Endodermal cell (in vitro differentiated cells): ENCODE measurements at regions not wholly inside any gene's neighbourhood (a gene's known extent, or its start where the extent isn't known, plus 50 kb on each side); places are given as distances from the start of the nearest gene placed in this dataset.

ENCODE experiments used
- DNase-seq: peaks from one replicate; pipeline ENCODE4 v3.0.0-alpha.2; 2017
- H3K27ac ChIP-seq: 2 replicates; pipeline ENCODE4 v1.5.1; 2013; ENCODE audit warnings: mild to moderate bottlenecking, low read depth, low read length, moderate library complexity
- H3K27me3 ChIP-seq: 2 replicates; pipeline ENCODE4 v1.6.1; 2013; ENCODE audit warnings: mild to moderate bottlenecking, low read length, moderate library complexity; ENCODE audit not compliant: insufficient read depth, control insufficient read depth, poor library complexity, severe bottlenecking
- H3K36me3 ChIP-seq: 2 replicates; pipeline ENCODE4 v1.7.0; 2013; ENCODE audit warnings: mild to moderate bottlenecking, low read length, moderate library complexity; ENCODE audit not compliant: control insufficient read depth, insufficient read depth
- H3K4me1 ChIP-seq: one replicate; pipeline ENCODE4 v1.7.0; 2013; ENCODE audit warnings: low read length; ENCODE audit not compliant: control insufficient read depth, insufficient read depth
- H3K4me3 ChIP-seq: 2 replicates; pipeline ENCODE4 v1.5.1; 2013; ENCODE audit warnings: mild to moderate bottlenecking, low read length, moderate library complexity
- H3K9ac ChIP-seq: 2 replicates; pipeline ENCODE4 v1.6.1; 2013; ENCODE audit warnings: mild to moderate bottlenecking, low read length, moderate library complexity; ENCODE audit not compliant: poor library complexity, severe bottlenecking; ENCODE audit errors: extremely low read depth
- H3K9me3 ChIP-seq: 2 replicates; pipeline ENCODE4 v1.6.1; 2013; ENCODE audit warnings: mild to moderate bottlenecking, low read length, moderate library complexity; ENCODE audit not compliant: control insufficient read depth
- H3K27ac Mint-ChIP-seq: 2 replicates; pipeline ENCODE4 v1.8.0; 2020; ENCODE audit warnings: mixed read lengths
- H3K27me3 Mint-ChIP-seq: 2 replicates; pipeline ENCODE4 v1.8.0; 2021; ENCODE audit warnings: mild to moderate bottlenecking, mixed read lengths; ENCODE audit not compliant: insufficient read depth
- H3K36me3 Mint-ChIP-seq: 2 replicates; pipeline ENCODE4 v1.8.0; 2020; ENCODE audit warnings: low read depth, mixed read lengths
- H3K4me1 Mint-ChIP-seq: 2 replicates; pipeline ENCODE4 v1.8.0; 2020; ENCODE audit warnings: mixed read lengths
- H3K4me3 Mint-ChIP-seq: 2 replicates; pipeline ENCODE4 v1.8.0; 2020; ENCODE audit warnings: mild to moderate bottlenecking, moderate library complexity, mixed read lengths
- H3K9me3 Mint-ChIP-seq: 2 replicates; pipeline ENCODE4 v1.8.0; 2020; ENCODE audit warnings: mild to moderate bottlenecking, mixed read lengths
- CTCF ChIP-seq: fragments of 200-600 bp; sonication (generic); conservative IDR thresholded peaks from 2 replicates; pipeline ENCODE4 v1.5.0; 2021; ENCODE audit warnings: antibody characterized with exemption, mild to moderate bottlenecking
- WGBS, 2 experiments: methylation state at CpG; one replicate each; pipeline versions ENCODE4 v1.1.5 to v1.1.7; 2013; ENCODE audit warnings: missing lambda C conversion rate in 2 of 2, mixed read lengths in 1 of 2; ENCODE audit not compliant: insufficient coverage in 1 of 2, insufficient read length in 1 of 2; 5-methylcytosine and 5-hydroxymethylcytosine counted together

- Mint-ChIP-seq H3K36me3 (peaks cover 10% of the 10 kb centered on the region), H3K9me3 (peaks cover 16% of the 10 kb centered on the region), H3K4me3 (no peak overlapping the region), H3K27ac (no peak overlapping the region), H3K4me1 (no peaks in the 10 kb centered on the region), H3K27me3 (no peaks in the 10 kb centered on the region)
- TF ChIP-seq CTCF: no peak
- no peak overlapping the region for H3K4me3 ChIP-seq
- peak; percentile 46 for DNase-seq
- H3K9ac ChIP-seq: no peak overlapping the region
- peaks cover 3% of the 10 kb centered on the region for H3K9me3 ChIP-seq
- no peaks in the 10 kb centered on the region for H3K4me1 ChIP-seq
- H3K36me3 ChIP-seq: no peaks in the 10 kb centered on the region
- no peaks in the 10 kb centered on the region for H3K27me3 ChIP-seq
- H3K27ac ChIP-seq: no peak overlapping the region
- WGBS, 2 experiments: 88 to 92% methylated on average over 5 to 8 of the region's 8 CpGs
These were observed 358.0 kb downstream of the CTTN start for GRCh38 chr11:70756341-70756740.

- Mint-ChIP-seq H3K27me3 (no peaks in the 10 kb centered on the region), H3K4me3 (no peak overlapping the region), H3K9me3 (peaks cover 14% of the 10 kb centered on the region), H3K4me1 (no peaks in the 10 kb centered on the region), H3K27ac (no peak overlapping the region), H3K36me3 (peaks cover 11% of the 10 kb centered on the region)
- no peak overlapping the region for H3K9ac ChIP-seq
- no peaks in the 10 kb centered on the region for H3K4me1 ChIP-seq
- H3K27ac ChIP-seq: no peak overlapping the region
- H3K36me3 ChIP-seq: no peaks in the 10 kb centered on the region
- WGBS, 2 experiments: 90 to 95% methylated on average over 6 to 7 of the region's 7 CpGs
- no peak for TF ChIP-seq CTCF
- DNase-seq: peak; percentile 24
- H3K9me3 ChIP-seq: no peaks in the 10 kb centered on the region
- no peaks in the 10 kb centered on the region for H3K27me3 ChIP-seq
- no peak overlapping the region for H3K4me3 ChIP-seq
These were observed 358.4 kb downstream of the CTTN start for GRCh38 chr11:70756756-70757155.

- no peaks in the 10 kb centered on the region for H3K27me3 Mint-ChIP-seq
- Histone ChIP-seq H3K27ac (no peak overlapping the region), H3K4me1 (no peaks in the 10 kb centered on the region), H3K9me3 (no peaks in the 10 kb centered on the region), H3K27me3 (no peaks in the 10 kb centered on the region), H3K4me3 (no peak overlapping the region), H3K9ac (no peak overlapping the region), H3K36me3 (no peaks in the 10 kb centered on the region)
- peaks cover 10% of the 10 kb centered on the region for H3K9me3 Mint-ChIP-seq
- H3K36me3 Mint-ChIP-seq: peaks cover 9% of the 10 kb centered on the region
- TF ChIP-seq CTCF: no peak
- no peak overlapping the region for H3K27ac Mint-ChIP-seq
- 91% methylated on average over 7 to 8 of the region's 8 CpGs for WGBS, 2 experiments
- DNase-seq: no peak
- no peak overlapping the region for H3K4me3 Mint-ChIP-seq
- H3K4me1 Mint-ChIP-seq: no peaks in the 10 kb centered on the region
These were observed 358.9 kb downstream of the CTTN start for GRCh38 chr11:70757241-70757640.
